ENCODE measurements at regions not wholly inside any gene's neighbourhood (a gene's known extent, or its start where the extent isn't known, plus 50 kb on each side); places are given as distances from the start of the nearest gene placed in this dataset.
"Not testable (repeated sequence)": the region's sequence is repeated elsewhere in the genome, so short reads cannot be mapped to it uniquely, and the experiment has no call there.

DNA sequence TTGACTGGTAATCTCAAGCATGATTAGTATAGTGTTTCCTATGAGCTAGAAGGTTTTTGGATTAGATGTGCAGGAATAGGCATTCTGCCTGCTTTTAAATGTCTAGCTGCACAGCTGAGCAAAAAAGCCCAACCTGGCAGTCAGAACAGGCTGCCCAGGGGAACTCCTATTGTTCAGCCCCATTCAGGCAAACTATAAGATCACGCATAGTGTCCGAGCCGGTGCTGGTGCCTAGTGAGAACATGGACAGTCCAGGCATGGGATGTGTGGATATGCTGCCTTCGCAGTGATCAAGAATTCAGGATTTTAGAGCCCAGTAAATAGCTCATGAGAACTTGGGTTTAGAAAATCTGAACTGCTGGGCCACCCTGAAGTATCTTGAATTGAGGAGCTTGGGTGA is 348.8 kb downstream of the UTRN start:
- DNase-seq, result no peak

DNA sequence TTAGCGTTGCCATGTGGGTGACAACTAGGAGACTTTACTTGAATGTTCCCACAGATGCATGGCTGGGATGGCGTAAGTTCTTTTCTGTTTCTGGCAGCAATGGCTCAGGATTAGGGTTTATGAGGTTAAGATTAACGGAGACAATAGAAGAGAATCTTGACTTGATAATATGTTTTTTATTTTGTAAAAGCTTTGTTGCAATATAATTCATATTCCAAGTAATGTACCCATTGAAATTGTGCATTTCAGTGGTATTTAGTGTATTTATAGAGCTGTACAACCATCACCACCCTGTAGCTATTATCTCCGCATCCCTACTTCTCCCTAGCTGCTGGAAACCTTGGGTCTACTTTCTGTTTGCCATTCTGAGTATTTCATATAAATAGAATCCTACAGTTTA is 349.2 kb downstream of the UTRN start:
- DNase-seq, result no peak

DNA sequence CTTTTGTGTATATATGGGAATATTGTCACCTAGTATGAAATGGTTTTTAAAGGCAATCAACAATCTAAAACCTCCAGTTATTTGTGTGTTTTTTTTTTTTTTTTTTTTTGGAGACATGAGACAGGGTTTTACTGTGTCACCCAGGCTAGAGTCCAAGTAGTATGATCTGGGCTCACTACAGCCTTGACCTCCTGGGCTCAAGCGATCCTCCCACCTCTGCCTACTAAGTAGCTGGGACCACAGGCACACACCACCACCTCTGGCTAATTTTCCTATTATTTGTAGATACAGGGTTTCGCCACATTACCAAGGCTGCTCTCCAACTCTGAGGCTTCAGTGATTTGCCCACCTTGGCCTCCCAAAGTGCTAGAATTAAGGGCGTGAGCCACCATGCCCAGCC is 349.9 kb downstream of the UTRN start:
- no peak for DNase-seq

DNA sequence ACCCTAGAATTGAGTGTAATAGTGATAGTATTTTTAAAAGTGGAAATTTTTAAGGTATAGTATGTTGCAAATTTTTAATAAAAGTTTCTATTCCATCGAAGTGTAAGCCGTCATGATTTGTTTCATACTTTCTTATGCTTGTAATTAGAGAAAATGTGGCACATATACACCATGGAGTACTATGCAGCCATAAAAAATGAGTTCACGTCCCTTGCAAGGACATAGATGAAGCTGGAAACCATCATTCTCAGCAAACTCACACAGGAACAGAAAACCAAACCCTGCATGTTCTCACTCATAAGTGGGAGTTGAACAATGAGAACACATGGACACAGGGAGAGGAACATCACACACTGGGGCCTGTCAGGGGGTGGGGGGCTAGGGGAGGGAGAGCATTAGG is 350.9 kb downstream of the UTRN start:
- not testable (repeated sequence) for DNase-seq

DNA sequence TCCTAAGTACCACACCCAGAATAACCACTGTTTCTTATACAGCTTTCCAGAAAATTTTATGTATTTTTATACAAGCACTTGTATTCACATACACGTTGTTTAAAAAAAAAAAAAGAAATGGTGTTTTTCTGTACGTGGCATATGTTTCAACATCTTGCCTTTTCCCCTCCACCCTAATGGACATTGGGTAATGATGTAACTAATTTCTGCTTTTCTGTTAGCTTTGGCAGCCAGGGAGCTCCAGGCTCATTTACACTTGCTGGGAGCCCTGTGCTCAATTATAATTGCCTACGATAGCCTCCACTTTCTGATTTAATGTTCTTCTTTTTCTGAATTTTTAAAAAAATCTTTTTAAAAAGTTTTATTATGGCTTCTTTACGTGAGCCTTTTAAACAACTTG is 352.4 kb downstream of the UTRN start:
- peak; percentile 11 for DNase-seq

DNA sequence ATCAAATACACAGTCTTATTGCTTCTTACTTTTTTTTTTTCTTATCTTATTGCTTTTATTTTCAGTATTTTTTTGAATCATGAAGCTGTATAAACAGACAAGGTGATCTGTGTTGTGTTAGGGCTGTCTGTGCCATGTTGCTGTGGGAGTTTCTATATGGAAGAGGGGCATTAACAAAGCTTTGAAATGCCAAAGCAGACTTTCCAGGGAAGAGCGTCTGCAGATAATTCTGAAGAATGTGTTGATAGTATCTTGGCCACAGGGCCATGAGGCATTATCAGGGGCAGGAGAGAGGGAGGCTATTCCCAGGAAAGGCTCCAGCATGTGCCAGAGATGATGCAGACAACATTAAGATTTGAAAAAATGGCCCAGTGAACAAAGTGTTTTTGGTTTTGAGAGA is 354.5 kb downstream of the UTRN start:
- DNase-seq, result no peak

DNA sequence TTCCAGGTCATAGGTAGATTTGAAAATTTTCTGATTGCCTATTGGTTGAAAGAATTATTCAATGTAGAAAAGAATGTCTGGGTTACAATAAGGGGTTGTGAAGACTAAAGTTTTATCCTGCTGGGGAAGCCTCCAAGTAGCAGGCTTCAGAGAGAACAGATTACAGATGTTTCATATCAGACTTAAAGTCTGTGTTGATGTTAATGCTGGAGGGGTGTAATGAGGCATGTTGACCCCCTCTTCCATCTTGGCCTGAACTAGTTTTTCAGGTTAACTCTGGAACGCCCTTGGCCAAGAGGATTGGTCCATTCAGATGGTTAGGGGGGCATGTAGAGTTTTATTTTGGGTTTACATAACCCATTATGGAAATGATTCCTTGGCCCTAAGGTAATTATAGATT is 356.2 kb downstream of the UTRN start:
- DNase-seq, result no peak

DNA sequence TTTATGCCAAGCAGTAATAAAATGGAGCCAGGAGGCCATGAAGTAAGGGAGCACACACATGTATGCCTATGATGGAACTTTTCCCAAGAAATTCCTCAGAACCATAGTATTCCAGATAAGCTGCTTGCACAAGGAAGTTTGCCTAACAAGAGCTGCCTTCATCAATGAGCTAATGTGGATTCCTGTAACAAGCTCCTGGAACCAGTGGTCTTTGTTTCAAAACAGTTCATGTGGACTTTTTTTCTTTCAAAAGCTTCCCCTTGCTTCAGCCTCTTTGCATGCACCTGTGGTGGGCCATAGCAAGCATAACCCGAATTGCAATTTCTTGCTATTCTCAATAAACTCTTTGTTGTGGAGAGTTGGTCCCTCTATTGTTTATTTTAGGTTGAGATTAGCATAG is 359.6 kb downstream of the UTRN start:
- DNase-seq, result no peak

DNA sequence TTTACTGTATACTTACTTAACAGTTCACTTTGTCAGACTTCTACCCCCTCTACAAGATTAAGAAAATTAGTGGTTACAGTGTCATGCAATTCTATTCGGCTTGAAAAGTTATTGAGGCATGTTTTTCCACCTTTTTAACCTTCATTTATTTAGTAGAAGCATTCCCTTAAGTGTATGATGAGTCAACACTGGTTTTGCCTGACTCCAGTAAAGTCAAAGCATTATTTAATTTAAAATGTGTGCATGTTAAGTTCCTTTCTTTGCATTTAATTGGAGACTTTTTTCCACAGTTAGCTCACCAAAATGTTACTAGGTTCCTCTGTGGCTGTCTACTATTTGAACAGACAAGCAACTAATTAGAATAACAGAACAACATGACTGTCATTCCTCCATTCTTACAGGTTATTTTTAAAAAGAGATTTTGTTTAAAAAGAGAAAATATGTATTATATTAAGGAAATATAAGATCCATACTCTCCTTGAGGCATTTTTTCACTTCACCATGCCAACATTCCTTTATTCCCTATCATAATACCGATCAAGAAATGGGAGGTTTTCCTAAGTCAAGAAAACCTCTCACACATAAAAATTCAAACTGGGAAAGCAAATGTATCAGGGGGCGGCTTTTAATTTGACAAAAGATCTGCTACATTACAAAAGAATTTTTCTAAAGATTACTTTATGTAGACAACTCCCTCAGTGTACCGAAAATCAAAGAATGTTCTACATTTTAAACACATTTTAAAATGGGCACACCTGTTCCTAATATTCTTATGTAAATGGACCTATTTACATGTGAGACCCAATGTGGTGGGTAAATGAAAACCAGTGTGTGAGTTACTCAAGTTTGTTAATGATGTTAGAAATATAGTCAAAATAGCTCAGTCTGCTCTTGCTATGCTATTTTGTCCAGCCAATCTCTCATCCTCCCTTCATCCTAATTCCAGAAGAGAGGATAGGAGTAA is 361.2 kb downstream of the UTRN start:
- no peak for DNase-seq

DNA sequence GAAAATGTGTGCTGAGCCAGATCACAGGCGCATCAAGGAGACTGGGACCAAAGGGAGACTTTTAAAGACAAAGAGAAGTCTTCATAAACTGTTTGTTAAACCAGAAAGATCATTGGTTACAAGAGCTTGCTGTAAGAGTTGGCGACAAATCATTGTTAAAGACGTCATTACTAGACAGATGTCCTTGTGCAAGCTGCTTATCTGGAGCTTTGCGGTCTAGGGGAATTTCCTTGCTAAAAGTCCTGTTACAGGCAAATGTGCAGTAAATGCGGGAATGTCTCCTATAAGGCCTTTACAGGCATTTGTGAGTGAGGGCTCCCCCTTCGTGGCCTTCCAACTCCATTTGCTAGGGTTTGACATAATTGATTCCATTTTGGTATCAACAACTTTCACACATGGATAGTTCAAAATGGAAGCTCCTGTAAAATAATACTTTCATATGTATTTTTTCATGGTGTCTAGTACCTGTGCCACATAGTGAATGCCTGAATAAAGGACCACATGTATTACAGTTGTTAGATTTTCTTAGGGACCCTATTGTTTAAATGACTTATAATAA is 362.4 kb downstream of the UTRN start:
- no peak for DNase-seq

DNA sequence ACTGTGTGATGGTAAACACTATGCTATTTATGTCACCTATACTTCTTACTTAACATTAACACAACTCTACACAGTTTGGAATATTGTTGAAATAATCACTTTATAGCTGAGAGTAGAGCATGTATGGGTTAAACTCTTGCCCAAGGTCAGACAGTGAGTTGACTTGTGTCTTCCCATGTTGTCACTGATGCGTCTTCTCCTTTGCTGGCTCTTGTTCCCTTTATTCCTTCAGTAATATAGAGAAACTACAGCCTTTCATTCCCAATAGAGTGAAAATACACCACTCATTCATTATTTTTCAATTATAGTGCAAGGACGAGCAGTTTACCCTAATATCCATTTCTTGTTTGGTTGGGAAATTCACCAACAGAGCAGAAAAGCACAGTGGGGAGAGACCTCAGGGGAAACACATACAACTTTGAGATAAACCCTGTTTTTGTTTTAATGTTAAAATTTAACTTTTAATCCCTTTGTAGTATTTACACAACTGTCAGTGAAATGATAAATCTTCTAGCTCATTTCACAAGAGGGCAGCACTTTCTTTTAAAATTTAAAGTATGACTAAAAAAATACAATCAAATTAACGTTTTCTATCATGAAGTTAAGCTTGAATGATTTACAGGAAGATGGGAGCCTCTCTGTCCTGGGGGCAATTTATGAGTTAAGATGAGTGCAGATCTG is 363.0 kb downstream of the UTRN start:
- DNase-seq, result no peak

DNA sequence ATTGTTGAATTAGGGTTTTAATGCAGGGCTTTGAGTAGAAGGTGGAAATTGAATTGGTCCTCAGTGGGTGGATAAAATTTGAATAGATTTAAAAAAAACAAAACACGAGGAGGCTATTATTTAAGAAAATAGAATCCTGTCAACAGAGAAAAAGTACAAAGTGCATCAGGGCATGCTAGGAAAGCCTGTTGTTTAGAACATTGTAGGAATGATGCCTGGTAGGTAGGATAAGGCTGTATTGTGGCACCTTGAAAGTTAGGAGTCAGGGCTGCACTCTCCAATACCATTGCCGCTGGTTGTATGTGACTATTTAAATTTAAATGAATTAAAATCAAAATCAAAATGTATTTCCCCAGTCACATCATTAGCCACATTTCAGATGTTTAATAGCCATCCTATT is 363.9 kb downstream of the UTRN start:
- no peak for DNase-seq

DNA sequence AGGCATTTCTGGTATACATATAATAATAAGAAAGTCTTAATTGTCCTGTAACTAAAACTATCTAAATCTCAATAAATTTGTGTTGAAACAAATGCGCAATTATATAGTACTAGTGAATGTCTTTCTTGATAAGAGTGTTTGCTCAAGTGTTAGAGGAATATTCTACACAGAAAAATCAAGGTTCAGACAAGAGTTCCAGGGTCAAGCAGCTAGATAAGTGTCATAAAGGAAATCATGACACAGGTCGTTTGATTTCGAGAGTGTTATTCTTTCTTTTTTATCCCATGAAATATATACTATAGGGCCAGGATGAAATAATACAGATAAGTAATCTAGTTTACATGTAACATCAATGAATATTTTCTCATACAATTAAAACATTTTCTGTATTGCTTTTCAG is 366.1 kb downstream of the UTRN start:
- no peak for DNase-seq

DNA sequence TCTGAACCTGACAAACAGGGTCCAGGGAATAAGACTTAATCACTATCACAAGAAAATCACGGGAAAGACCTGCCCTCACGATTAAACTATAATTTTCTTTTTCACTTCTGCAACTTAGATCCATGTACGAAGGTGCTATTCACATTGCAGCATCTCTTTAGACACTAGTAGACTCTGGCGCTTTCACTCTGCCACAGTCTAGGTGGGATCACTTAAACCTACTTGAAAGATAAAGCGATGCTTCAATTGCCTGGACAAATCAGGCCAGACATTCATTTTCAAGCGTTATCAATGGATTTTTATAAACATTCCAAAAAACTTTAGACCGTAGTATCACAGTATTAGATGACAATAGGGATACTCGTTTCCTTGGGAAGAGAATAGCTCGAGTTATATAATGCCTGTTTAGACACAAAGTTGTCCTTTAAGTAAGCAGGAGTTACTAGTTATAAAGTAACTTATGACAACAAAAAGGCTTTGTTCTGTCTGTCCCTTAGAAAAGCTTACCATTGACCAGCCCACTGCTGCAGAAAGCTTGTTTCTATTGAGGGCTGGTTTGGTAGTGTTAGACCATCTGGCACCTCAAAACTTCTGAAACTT is 367.3 kb downstream of the UTRN start:
- no peak for DNase-seq

DNA sequence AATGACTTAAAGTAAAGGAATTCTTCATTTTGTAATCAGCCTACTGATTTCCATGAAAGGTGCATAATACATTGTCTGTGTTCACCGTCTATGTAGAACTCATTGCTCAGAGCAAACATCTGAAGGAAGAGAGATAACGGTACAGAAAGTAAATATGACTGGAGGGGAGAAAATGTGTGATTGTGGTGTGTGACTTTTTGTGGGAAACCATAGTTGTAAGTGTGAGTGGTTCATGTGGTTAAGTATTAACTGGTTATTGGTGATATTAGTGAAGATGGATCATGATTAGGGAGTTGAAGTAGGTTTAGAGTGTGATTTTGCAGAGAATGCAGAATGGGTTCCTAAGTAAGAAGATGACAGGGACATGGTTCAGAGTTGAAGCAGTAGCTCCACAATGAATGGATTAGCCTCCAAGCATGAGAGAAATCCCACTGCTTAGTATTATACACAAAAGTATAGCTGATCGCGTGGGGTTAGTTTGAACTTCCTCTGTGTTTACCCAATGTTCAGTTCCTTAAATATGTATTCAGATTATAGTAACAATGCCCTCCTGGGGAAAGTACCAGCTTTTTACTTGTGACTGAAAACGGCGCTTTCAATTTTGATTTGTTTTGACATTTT is 368.9 kb downstream of the UTRN start:
- DNase-seq, result no peak

DNA sequence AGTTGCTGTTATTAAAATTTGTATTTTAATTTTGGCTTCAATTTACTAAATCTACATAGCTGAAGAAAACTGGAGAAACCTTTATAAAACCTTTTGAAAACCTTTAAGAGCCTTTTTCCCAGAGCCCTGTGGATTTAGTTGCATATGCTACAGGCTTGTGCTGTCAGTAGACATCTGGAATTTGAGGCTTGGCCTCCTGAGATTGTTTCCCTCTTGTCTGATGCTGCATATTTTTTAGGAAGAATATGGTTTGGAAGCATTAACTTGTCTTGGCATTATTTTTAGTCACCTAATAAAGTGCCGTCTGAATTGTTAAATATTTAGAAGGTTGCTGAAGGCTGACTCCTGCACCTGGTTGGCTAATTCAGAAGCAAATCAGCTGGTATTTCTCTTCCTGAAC is 369.4 kb downstream of the UTRN start:
- DNase-seq, result no peak

DNA sequence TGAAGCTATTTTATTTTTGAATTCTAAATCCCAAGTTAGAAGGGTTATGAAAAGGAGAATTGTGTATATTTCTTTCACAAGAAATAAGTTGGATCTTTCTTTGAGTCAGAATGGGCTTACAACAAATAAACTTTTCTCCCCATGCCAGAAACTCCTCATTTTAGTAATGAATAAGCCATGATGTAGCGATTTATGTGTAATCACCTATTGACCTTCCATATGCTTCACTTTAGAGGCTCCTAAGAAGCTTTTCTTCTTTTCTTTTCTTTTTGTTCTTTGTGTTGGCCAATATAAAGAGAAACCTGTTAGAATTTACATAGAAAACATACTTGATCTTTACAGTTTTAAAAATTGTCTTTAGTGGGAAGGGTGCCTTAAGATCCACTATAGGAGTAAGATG is 370.2 kb downstream of the UTRN start:
- DNase-seq, result no peak

DNA sequence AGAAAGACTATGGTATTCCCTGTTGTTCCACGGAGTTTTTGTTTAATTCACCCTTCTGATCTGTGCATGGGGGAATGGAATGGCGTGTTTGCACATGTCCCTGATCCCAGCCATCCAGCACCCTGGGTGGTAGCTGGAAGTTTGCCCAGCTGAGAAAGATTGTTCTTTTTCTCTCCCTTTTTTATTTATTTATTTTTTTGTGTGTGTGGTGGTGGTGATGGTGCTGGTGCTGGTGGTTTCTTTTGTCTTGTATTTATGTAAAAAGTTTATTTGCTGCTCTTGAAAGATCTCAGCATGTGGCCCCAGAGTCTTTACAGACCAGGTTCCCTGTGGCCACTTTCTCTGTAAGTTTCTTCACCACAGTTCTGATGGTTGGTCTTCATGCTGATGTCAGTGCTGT is 372.6 kb downstream of the UTRN start:
- DNase-seq, result no peak

DNA sequence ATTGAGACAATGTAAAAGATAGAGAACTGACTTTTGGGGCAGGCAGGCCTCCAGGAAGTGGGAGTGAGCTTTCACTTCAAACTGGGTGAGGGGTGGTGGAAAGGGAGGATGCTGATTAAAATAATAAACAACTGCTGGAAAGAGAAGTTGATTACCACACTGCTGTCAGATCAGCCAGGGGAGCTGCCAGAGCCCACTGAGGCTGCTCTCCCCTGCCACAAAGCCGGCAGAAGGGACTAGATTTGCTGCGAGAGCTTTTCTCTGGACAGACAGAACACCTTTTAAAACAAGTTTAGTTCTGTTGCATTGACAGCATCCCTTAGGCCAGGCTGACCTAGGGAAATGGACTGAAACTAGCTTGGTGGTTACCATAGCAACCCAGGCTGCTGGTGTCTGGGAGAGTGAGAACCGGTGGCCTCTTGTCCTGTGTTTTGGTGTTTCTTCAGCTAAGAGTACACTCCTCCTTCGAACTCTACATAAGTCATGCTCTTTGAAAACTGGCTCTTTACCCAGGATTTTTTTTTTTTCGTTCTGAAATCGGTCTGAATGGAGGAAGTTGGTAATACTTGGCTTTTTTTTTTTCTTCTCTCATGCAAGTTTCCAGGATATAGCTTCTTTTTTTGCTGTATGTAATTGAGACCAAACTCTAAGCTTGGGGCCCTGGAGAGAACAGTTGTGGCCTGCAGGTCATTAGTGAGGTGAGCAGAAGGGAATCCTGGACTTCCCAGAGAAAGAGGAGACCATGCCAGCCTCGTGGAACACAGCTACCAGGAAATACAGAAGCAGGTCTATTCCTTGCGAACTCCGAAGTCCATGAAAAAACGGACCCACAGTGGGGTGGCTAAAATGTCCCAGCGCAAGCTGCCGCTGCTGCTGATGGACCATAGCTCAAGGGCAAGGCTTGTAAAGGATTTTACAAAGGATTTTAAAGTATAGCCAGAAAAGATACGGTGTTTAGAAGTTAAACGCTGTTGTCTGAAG is 374.4 kb downstream of the UTRN start:
- DNase-seq, result no peak

DNA sequence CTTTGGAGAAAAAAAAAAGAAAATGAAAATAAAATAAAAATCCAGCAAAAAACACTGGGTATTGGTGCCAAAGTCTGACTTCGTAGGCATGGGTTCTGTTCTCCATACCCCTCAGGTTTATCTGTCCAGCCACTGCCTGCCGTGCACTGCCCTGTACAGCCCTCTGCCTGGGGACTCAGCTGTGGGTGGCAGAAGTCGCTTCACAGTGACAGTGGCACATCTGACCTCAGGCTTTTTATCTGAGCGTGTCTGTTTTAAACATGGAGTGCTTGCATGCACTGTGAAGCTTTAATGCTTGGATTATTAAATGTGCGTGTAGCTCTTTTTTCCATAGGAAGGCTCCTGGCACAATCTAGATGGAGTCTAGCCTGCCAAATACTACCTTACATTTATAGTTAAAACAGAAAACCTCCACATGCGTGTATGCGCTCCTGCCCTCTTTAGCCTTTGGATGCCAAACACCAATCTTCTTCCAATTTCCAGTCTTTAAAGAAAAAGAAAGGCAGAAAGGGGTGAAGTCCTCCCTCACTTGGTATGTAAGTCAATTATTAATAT is 375.5 kb downstream of the UTRN start:
- DNase-seq, result no peak

DNA sequence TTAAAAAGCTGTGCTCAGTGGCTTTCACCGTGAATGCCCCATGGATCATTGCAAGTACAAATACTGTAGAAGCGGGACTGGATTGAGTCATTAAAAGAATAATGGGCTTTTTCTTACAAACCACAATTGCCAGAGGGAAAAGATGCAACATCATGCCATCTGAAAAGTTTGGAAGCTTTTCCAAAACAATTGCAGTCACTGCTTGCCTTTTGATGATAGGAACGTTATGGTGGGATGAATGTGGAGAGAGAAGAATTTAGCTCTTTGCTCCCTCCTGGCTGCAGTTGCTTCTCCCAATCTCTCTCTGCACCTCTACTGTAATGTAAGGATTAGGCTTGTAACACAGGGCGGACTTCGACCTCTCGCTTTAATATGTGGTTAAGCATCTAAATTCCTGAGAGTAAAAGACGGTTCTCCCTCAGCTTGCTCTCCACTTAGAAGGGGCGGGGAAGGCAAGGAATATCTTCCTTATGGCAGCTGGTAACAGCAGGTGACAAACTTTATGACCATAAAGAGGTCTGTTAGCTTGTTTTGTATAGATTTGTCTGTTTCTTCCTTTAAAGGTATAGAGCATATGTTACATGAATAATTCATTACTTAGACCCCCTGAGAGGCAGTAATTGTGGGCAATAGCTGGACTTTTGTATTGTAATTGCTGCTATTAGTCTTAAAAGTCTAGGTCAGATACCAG is 376.1 kb downstream of the UTRN start:
- no peak for DNase-seq
